GM12875 (cell line): ENCODE measurements at regions not wholly inside any gene's neighbourhood (a gene's known extent, or its start where the extent isn't known, plus 50 kb on each side); places are given as distances from the start of the nearest gene placed in this dataset.
"Not testable (repeated sequence)": the region's sequence is repeated elsewhere in the genome, so short reads cannot be mapped to it uniquely, and the experiment has no call there.

Source experiments
- H3K4me3 ChIP-seq: one replicate; pipeline ENCODE4 v1.5.1; 2011; ENCODE audit warnings: low read depth, low read length, control low read depth
- TF ChIP-seq, protein P1 (sequence below): IDR thresholded peaks from 2 replicates; pipeline ENCODE4 v1.5.1; 2011; ENCODE audit warnings: low read depth, mild to moderate bottlenecking, control low read depth, inconsistent platforms, low read length, moderate library complexity, borderline replicate concordance; ENCODE audit not compliant: insufficient read depth

DNA sequence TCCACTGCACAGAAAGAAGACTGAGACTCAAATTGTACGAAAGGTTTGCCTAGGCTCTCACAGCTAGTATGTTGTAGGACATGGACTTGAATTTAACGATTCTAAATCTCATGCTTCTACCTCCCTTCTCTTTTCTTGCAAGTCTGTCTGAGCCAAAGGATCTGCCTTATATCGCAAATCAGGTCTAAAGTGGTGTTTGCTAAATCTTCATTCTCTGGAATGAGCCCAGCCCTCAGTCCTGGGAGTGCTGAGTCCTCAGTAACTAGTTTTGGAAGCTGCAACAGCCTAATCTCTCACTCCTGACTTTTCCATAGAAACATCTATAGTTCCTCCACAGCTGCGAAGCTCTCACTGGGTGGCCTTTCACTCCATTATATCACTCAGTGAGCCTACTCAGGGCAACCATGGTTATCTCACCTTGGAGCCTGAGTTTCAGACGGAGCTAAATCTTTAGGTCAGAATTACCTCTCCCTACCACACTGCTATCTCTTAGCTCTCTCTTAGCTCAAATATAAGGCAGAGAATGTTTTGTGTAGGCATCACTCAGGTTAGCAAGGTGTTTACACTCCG, 575.5 kb upstream of the C16orf82 start:
- TF ChIP-seq, protein P1, sequence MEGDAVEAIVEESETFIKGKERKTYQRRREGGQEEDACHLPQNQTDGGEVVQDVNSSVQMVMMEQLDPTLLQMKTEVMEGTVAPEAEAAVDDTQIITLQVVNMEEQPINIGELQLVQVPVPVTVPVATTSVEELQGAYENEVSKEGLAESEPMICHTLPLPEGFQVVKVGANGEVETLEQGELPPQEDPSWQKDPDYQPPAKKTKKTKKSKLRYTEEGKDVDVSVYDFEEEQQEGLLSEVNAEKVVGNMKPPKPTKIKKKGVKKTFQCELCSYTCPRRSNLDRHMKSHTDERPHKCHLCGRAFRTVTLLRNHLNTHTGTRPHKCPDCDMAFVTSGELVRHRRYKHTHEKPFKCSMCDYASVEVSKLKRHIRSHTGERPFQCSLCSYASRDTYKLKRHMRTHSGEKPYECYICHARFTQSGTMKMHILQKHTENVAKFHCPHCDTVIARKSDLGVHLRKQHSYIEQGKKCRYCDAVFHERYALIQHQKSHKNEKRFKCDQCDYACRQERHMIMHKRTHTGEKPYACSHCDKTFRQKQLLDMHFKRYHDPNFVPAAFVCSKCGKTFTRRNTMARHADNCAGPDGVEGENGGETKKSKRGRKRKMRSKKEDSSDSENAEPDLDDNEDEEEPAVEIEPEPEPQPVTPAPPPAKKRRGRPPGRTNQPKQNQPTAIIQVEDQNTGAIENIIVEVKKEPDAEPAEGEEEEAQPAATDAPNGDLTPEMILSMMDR = no peak
- no peak overlapping the region for H3K4me3 ChIP-seq

DNA sequence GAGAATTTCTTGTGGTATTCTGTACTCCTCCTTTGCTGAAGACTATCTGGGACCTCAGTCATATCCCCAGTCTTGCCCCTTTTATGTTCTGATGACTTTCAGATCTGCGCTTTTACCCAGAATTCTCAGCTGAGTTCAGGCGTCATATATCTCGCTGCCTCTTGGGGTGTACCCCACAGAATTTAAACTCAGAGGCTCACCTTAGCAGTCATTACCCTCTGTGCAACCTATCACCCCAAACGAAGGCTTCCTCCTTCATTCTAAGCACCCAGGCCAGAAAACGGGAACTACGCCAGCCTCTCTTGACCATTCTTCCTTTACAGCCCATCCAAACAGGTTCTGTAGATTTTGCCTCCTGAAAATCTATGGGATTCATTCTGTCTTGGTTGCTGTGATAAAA, 574.8 kb upstream of the C16orf82 start:
- no peak overlapping the region for H3K4me3 ChIP-seq
- TF ChIP-seq, protein P1 = no peak

- H3K4me3 ChIP-seq = no peak overlapping the region
- TF ChIP-seq, protein P1 = no peak
Observed at GRCh38 chr16:26493751-26494150, 573.0 kb upstream of the C16orf82 start.

GRCh38 chr16:26497896-26498295, 568.8 kb upstream of the C16orf82 start:
- no peak overlapping the region for H3K4me3 ChIP-seq
- TF ChIP-seq, protein P1 = no peak

- H3K4me3 ChIP-seq = no peak overlapping the region
- TF ChIP-seq, protein P1 = no peak
Observed at GRCh38 chr16:26500326-26500725, 566.4 kb upstream of the C16orf82 start.

DNA sequence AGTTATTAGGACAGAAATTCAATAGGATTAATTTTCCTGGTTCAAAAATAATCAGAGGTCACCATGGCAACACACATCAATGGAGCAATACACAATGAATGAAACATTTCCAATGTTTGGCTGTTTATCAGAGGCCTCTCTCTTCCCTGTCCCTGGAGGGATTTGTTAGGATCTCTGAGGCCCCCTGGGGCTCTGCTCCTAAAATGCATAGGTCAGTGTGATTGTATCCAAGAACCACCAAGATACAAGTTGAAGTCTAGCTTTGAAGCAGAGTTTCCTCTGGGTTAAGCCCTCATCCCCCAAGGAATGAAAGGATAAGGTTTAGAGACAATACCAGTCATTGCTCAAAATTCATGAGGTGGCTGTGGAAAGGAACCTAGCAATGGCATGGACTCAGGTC, 561.2 kb upstream of the C16orf82 start:
- H3K4me3 ChIP-seq = no peak overlapping the region
- TF ChIP-seq, protein P1 = no peak

DNA sequence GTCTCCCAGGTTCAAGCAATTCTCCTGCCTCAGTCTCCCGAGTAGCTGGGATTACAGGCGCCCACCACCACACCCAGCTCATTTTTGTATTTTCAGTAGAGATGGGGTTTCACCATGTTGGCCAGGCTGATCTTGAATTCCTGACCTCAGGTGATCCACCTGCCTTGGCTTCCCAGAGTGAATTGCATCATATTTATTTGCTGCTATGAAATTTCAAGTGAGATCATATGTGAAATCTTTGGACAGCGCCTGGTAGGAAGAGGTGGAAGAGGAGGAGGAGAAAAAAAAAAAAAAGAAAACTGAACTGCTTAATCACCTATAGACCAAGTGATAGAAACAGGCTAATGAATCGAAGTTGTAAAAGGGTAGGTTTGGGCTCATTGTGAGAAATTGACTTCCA, 557.8 kb upstream of the C16orf82 start:
- not testable (repeated sequence) for H3K4me3 ChIP-seq

DNA sequence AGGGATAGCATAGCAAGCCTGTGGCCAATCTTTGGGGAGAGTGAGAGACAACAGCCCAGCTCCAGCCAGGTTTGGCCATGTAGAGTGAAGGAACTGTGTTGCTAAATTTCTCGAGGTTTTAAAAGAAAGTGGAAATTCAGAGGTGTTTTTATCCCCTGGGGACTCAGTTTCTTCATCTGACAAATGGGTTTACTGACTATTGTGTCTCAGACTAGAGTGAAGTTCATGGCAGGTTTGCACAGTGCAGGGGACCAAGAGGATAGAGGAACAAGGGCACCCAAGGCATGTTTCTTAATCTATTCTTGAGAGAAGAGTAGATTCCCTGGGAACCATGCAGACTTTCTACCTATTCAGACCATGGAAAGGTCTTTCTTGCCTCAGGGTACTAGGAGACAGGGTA, 555.8 kb upstream of the C16orf82 start:
- H3K4me3 ChIP-seq = no peak overlapping the region
- TF ChIP-seq, protein P1 = no peak
